OCI-LY7 (cell line): ENCODE measurements at regions not wholly inside any gene's neighbourhood (a gene's known extent, or its start where the extent isn't known, plus 50 kb on each side); places are given as distances from the start of the nearest gene placed in this dataset.

Experiments
- CTCF ChIP-seq: fragments of 200-600 bp; sonication (generic); conservative IDR thresholded peaks from 2 replicates; pipeline ENCODE4 v1.5.1; 2014; ENCODE audit warnings: mild to moderate bottlenecking, antibody characterized with exemption, low read length, moderate library complexity, mixed read lengths
- EZH2phosphoT487 ChIP-seq: fragments of 200-600 bp; sonication (generic); IDR thresholded peaks from 2 replicates; pipeline ENCODE4 v1.6.1; 2018; ENCODE audit warnings: low read depth, borderline replicate concordance, mild to moderate bottlenecking, mixed run types, antibody characterized with exemption, low read length, moderate library complexity, mixed read lengths

DNA sequence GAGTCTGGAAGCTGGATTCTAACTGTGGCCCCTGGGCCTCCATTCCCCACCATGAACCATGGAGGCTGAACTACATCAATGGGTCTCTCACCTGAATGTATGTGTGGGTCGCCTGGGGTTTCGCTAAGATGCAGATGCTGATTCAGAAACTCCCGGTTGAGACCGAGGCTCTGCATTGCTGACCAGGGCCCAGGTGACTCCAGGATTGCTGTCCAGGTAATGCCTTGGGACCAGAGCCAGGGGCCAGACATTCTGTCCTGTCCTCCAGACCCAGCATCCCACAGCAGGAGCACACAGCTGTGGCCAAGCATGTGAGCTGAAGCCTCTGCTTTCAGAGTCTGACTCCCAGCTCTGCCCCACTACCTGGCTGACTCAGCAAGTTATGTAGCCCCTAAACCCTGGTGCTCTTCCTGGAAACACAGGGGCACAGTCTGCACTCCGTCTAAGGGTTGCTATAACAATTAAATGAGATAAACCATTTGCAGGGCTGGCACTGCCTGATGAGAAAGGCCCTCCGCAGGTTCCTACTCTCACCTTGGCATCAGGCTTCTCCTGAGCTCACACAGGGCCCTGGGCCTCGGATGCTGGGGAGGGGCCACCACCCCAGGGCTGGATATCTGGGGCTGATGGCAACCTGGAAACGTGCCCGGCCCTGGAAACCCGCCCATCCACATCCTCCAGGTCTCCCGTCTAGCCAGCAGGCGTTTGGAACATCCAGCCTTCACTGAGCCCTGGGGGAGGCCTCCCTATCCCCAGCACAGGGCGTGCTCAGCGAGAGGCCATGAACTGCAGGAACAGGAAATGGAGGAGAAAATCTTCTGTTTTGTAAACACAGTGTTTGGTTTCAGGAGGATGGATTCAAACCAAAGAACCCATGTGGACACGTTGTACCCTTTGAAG is 175.7 kb downstream of the DLL1 start:
- no peak for TF ChIP-seq EZH2phosphoT487
- TF ChIP-seq CTCF: no peak
